Activated T-cell treated with anti-CD3 and anti-CD28 coated beads, Interleukin-2, amount 50 U/mL, for 24 hours (primary cell): ENCODE measurements at regions not wholly inside any gene's neighbourhood (a gene's known extent, or its start where the extent isn't known, plus 50 kb on each side); places are given as distances from the start of the nearest gene placed in this dataset.
"Not testable (repeated sequence)": the region's sequence is repeated elsewhere in the genome, so short reads cannot be mapped to it uniquely, and the experiment has no call there.

Experiments used
- DNase-seq: peaks from one replicate; pipeline ENCODE4 v3.0.0-alpha.2; 2020
- H3K27ac Mint-ChIP-seq: 2 replicates; pipeline ENCODE4 v1.8.0; 2020; ENCODE audit warnings: mild to moderate bottlenecking, mixed read lengths
- H3K27me3 Mint-ChIP-seq: 2 replicates; pipeline ENCODE4 v1.8.0; 2020; ENCODE audit warnings: mixed read lengths
- H3K36me3 Mint-ChIP-seq: 2 replicates; pipeline ENCODE4 v1.8.0; 2020; ENCODE audit warnings: low read depth, mixed read lengths
- H3K4me1 Mint-ChIP-seq: 2 replicates; pipeline ENCODE4 v1.8.0; 2020; ENCODE audit warnings: low read depth, mixed read lengths
- H3K4me3 Mint-ChIP-seq: 2 replicates; pipeline ENCODE4 v1.8.0; 2020; ENCODE audit warnings: mild to moderate bottlenecking, moderate library complexity, mixed read lengths
- H3K9me3 Mint-ChIP-seq: 2 replicates; pipeline ENCODE4 v1.8.0; 2020; ENCODE audit warnings: mixed read lengths

- no peak for DNase-seq
- H3K4me3 Mint-ChIP-seq: no peak overlapping the region
- no peaks in the 10 kb centered on the region for H3K9me3 Mint-ChIP-seq
- no peaks in the 10 kb centered on the region for H3K4me1 Mint-ChIP-seq
- no peak overlapping the region for H3K27ac Mint-ChIP-seq
- H3K36me3 Mint-ChIP-seq: no peaks in the 10 kb centered on the region
- H3K27me3 Mint-ChIP-seq: peaks cover 17% of the 10 kb centered on the region
These were observed 275.3 kb downstream of the CRLF2 start for GRCh38 chrX:936979-937769.

DNA sequence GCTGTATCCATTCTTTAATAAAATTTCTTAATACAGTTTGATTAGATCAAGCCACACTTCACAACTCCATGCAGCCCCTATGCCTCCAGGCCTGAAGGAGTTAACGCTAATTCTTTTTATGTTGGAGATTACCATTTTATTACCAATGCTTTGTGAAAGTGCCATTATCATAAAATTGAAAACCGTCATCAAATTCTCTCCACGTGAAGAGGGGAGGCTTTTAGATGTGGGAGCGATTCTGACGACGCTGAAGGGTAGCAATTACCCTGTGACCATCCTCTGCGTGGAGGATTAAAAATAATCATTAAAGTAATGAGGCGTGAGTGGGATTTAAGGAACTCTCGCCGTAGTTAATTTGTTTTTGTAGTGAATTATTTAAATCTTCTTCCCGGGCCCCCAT is 278.8 kb downstream of the CRLF2 start:
- DNase-seq: no peak
- Mint-ChIP-seq H3K36me3 (no peaks in the 10 kb centered on the region), H3K27me3 (peaks cover 7% of the 10 kb centered on the region), H3K27ac (no peak overlapping the region), H3K9me3 (no peaks in the 10 kb centered on the region), H3K4me3 (no peak overlapping the region), H3K4me1 (no peaks in the 10 kb centered on the region)

DNA sequence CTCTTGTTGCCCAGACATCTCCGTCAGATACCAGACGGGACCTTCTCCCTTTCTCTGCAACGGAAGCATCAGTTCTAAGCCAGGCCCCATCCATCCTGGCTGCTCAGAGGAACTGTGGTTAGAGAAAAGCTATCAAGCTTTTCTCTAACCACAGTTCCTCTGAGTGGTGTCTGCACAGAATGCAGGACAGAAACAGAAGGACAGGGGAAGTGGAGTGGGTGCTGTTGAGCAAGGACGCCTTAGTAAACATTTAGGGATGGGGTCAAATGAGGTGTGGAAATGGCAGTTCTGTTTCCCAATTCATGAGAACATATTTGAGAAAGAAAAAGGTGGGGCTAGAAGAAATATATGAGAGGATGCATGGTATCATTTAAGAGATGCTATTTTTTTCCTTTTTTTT is 283.8 kb downstream of the CRLF2 start:
- Mint-ChIP-seq H3K4me3 (no peak overlapping the region), H3K36me3 (no peaks in the 10 kb centered on the region), H3K27me3 (peaks cover 3% of the 10 kb centered on the region), H3K4me1 (no peaks in the 10 kb centered on the region), H3K27ac (no peak overlapping the region), H3K9me3 (no peaks in the 10 kb centered on the region)
- DNase-seq: no peak

- no peak overlapping the region for H3K27ac Mint-ChIP-seq
- H3K9me3 Mint-ChIP-seq: no peaks in the 10 kb centered on the region
- DNase-seq: no peak
- H3K4me3 Mint-ChIP-seq: no peak overlapping the region
- peaks cover 3% of the 10 kb centered on the region for H3K27me3 Mint-ChIP-seq
- no peaks in the 10 kb centered on the region for H3K36me3 Mint-ChIP-seq
- no peaks in the 10 kb centered on the region for H3K4me1 Mint-ChIP-seq
These were observed 285.5 kb downstream of the CRLF2 start for GRCh38 chrX:926991-927390.

DNA sequence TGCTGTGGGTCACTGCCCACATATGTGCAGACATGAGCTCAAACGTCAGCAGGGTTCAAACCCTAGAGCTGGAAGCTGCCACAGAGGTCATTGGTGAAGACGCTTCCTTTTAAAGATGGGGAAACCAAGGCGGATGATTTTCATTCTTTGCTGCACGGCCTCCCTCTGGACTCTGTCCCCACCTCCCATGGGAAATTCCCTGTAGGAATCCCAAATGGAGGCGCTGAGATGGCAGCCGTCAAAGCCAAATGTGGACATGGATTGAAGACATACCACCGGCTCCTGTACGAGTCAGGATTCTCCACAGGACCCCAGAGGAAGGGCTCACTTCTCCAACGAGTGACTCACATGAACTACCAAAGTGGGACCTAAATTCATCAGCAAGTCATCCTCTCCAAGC is 286.4 kb downstream of the CRLF2 start:
- no peaks in the 10 kb centered on the region for H3K36me3 Mint-ChIP-seq
- H3K4me1 Mint-ChIP-seq: no peaks in the 10 kb centered on the region
- no peak overlapping the region for H3K4me3 Mint-ChIP-seq
- no peak overlapping the region for H3K27ac Mint-ChIP-seq
- H3K9me3 Mint-ChIP-seq: no peaks in the 10 kb centered on the region
- DNase-seq: no peak
- peaks cover 3% of the 10 kb centered on the region for H3K27me3 Mint-ChIP-seq

DNA sequence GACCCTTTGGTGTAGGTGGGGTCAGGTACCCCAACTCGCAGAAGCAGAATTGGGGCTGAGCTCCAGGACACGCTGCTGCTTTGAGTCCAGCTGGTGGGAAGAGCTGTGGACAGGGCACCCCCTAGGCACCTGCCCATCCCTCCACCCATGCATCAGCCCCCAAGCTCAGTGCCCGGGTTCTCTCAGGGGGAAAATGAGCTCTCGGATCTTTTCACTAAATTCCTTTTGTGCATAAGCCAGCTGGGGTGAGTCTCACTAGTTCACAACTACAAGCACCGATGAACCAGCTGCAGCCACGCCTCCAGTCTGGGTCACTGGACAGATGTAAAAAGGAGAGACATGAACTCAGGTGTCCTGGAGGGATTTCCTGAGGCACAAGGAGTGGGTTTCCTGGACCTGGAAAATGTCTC is 286.8 kb downstream of the CRLF2 start:
- Mint-ChIP-seq H3K36me3 (no peaks in the 10 kb centered on the region), H3K27me3 (peaks cover 3% of the 10 kb centered on the region), H3K27ac (no peak overlapping the region), H3K9me3 (no peaks in the 10 kb centered on the region), H3K4me1 (no peaks in the 10 kb centered on the region), H3K4me3 (no peak overlapping the region)
- no peak for DNase-seq

GRCh38 chrX:925094-925493 is 287.4 kb downstream of the CRLF2 start:
- H3K9me3 Mint-ChIP-seq: no peaks in the 10 kb centered on the region
- peaks cover 3% of the 10 kb centered on the region for H3K27me3 Mint-ChIP-seq
- H3K4me3 Mint-ChIP-seq: no peak overlapping the region
- H3K27ac Mint-ChIP-seq: no peak overlapping the region
- H3K4me1 Mint-ChIP-seq: no peaks in the 10 kb centered on the region
- no peaks in the 10 kb centered on the region for H3K36me3 Mint-ChIP-seq
- DNase-seq: no peak

DNA sequence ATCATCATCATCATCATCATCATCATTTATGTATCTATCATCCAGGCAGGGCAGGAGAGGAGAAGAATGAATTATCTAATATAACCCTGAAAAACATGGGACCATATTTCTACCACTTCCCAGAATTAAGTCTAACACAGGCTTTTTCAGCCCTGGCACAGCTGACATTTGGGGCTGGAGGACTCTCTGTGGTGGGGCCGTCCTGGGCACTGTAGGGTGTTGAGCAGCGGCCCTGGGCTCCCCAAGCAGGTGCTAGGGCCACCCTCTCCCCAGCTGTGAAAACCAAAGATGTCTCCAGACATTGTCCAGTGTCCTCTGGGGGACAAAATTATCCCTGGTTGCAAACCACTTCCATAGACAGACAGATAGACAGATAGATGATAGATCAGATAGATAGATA is 288.4 kb downstream of the CRLF2 start:
- H3K27me3 Mint-ChIP-seq: no peaks in the 10 kb centered on the region
- H3K9me3 Mint-ChIP-seq: no peaks in the 10 kb centered on the region
- no peaks in the 10 kb centered on the region for H3K4me1 Mint-ChIP-seq
- no peak overlapping the region for H3K4me3 Mint-ChIP-seq
- no peak overlapping the region for H3K27ac Mint-ChIP-seq
- H3K36me3 Mint-ChIP-seq: no peaks in the 10 kb centered on the region
- no peak for DNase-seq

DNA sequence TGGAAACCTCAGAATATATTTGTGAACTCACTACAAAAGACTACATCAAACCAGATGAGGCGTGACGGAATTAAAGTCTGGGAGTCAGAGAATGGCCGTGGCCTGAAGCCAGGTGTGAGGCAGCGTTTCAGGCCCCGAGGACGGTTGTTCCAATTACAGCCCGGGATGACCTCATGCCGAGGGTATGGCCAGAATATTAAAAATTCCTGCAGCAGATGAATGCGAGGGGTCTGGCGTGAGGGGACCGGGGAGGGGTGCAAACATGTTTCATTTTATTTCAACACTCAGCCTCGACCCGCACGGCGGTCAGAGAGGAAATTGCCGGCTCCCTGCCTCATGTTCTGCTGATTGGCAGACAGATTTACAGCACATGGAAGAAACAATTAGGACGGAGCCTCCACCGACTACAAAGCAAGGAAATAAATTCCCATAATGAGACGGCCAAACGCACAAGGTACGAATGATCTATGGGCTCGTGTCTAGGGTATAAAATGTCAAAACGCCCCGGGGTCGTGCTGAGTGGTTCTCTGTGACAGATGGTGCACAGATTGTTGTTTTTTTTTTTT is 289.7 kb downstream of the SHOX start:
- H3K9me3 Mint-ChIP-seq: no peaks in the 10 kb centered on the region
- no peaks in the 10 kb centered on the region for H3K4me1 Mint-ChIP-seq
- H3K36me3 Mint-ChIP-seq: no peaks in the 10 kb centered on the region
- no peak overlapping the region for H3K27ac Mint-ChIP-seq
- H3K4me3 Mint-ChIP-seq: no peak overlapping the region
- no peaks in the 10 kb centered on the region for H3K27me3 Mint-ChIP-seq
- no peak for DNase-seq

DNA sequence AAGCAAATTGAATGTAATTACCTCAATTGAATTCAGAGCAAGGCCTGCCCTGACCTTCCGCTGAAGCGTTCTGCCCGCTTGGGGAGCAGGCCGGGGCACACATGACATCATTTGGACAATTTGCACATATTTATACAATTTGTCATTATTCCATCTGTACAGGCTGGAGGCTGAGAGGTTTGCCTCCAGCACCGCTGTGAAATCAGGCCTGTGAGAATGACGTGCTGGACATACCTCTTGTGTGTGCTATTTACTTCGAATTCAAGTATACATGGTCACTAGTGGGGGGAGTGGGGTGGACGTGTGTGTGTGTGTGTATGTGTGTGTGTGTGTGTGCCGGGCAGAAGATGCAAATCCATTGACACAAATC is 285.6 kb downstream of the SHOX start:
- Mint-ChIP-seq H3K4me1 (no peaks in the 10 kb centered on the region), H3K27ac (no peak overlapping the region), H3K9me3 (no peaks in the 10 kb centered on the region), H3K4me3 (no peak overlapping the region), H3K36me3 (no peaks in the 10 kb centered on the region), H3K27me3 (no peaks in the 10 kb centered on the region)
- no peak for DNase-seq

GRCh38 chrX:915427-916229 is 285.0 kb downstream of the SHOX start:
- Mint-ChIP-seq H3K27ac (no peak overlapping the region), H3K4me3 (no peak overlapping the region), H3K36me3 (no peaks in the 10 kb centered on the region), H3K27me3 (no peaks in the 10 kb centered on the region), H3K4me1 (no peaks in the 10 kb centered on the region), H3K9me3 (no peaks in the 10 kb centered on the region)
- no peak for DNase-seq

GRCh38 chrX:914206-914605 is 283.6 kb downstream of the SHOX start:
- H3K36me3 Mint-ChIP-seq: no peaks in the 10 kb centered on the region
- H3K27me3 Mint-ChIP-seq: no peaks in the 10 kb centered on the region
- H3K27ac Mint-ChIP-seq: no peak overlapping the region
- no peak for DNase-seq
- H3K4me3 Mint-ChIP-seq: no peak overlapping the region
- peaks cover 1% of the 10 kb centered on the region for H3K9me3 Mint-ChIP-seq
- no peaks in the 10 kb centered on the region for H3K4me1 Mint-ChIP-seq

DNA sequence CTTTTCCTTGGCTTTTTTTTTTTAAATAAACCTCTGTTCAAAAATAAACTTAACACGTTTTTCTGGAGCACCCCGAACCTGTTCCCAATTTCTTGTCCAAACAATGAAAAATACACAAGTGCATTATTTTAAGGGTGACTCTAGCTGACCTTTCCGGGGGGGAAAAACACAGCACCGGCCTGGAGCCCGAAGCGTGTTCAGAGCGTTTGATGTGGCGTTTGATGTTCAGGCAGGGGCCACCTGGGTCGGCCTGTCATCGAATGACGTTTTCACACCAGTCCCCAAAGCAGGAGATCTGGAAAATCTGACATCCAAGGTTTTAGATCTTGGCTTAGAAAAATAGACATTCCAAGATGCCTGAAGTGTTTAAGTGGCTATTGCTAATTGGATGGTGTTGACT is 282.1 kb downstream of the SHOX start:
- no peak for DNase-seq
- H3K27me3 Mint-ChIP-seq: no peaks in the 10 kb centered on the region
- no peak overlapping the region for H3K27ac Mint-ChIP-seq
- no peaks in the 10 kb centered on the region for H3K4me1 Mint-ChIP-seq
- H3K36me3 Mint-ChIP-seq: no peaks in the 10 kb centered on the region
- H3K9me3 Mint-ChIP-seq: peaks cover 3% of the 10 kb centered on the region
- no peak overlapping the region for H3K4me3 Mint-ChIP-seq

DNA sequence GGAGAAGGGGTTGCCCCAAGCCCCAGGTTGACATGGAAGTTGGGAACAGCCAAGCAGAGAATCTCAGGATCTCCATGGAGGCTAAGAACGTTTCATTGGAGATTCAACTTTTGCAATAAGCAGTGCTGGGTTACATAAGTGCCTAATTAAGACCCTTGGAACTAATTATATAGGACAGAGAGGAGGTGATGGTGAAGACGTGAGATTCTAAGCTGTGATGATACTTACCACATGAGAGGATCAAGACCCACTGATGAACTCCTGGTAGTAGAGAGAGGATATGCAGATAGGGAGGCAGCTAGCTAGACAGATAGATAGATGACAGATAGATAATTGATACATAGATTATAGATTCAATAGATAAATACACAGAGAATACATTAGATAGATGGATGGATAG is 278.5 kb downstream of the SHOX start:
- not testable (repeated sequence) for DNase-seq, H3K36me3 Mint-ChIP-seq, H3K4me3 Mint-ChIP-seq, H3K9me3 Mint-ChIP-seq, H3K27me3 Mint-ChIP-seq, H3K27ac Mint-ChIP-seq, H3K4me1 Mint-ChIP-seq

- H3K27me3 Mint-ChIP-seq: peaks cover 3% of the 10 kb centered on the region
- peaks cover 5% of the 10 kb centered on the region for H3K9me3 Mint-ChIP-seq
- H3K4me3 Mint-ChIP-seq: no peak overlapping the region
- H3K27ac Mint-ChIP-seq: no peak overlapping the region
- no peaks in the 10 kb centered on the region for H3K4me1 Mint-ChIP-seq
- DNase-seq: no peak
- no peaks in the 10 kb centered on the region for H3K36me3 Mint-ChIP-seq
These were observed 276.0 kb downstream of the SHOX start for GRCh38 chrX:906586-906985.
